GM23338 (cell line): ENCODE measurements at regions not wholly inside any gene's neighbourhood (a gene's known extent, or its start where the extent isn't known, plus 50 kb on each side); places are given as distances from the start of the nearest gene placed in this dataset.

Source experiments
- ATAC-seq: fragments of 200-7000 bp; cut with Tn5 transposase; 3 replicates; pipeline ENCODE4 v1.9.1; 2020
- DNase-seq: peaks from one replicate; pipeline ENCODE4 v3.0.0-alpha.2; 2015; ENCODE audit warnings: low spot score
- H2AFZ ChIP-seq: fragments of 200-600 bp; sonication (generic); 2 replicates; pipeline ENCODE4 v1.8.0; 2016; ENCODE audit warnings: antibody characterized with exemption, mild to moderate bottlenecking, moderate library complexity
- H3F3A ChIP-seq: fragments of 200-600 bp; sonication (generic); replicated peaks from 2 replicates; pipeline ENCODE4 v1.8.0; 2017; ENCODE audit warnings: antibody characterized with exemption, mixed run types, low read depth
- H3K27ac ChIP-seq: fragments of 200-600 bp; sonication (generic); 2 replicates; pipeline ENCODE4 v1.6.1; 2016; ENCODE audit warnings: low read depth
- H3K27me3 ChIP-seq: fragments of 200-600 bp; sonication (generic); 2 replicates; pipeline ENCODE4 v1.8.0; 2016; ENCODE audit warnings: mild to moderate bottlenecking, mixed run types, moderate library complexity; ENCODE audit not compliant: insufficient read depth
- H3K36me3 ChIP-seq: fragments of 200-600 bp; sonication (generic); 2 replicates; pipeline ENCODE4 v1.8.0; 2016; ENCODE audit warnings: mild to moderate bottlenecking; ENCODE audit not compliant: insufficient read depth
- H3K4me1 ChIP-seq: fragments of 200-600 bp; sonication (generic); 2 replicates; pipeline ENCODE4 v1.8.0; 2016; ENCODE audit warnings: mild to moderate bottlenecking, moderate library complexity; ENCODE audit not compliant: insufficient read depth
- H3K4me2 ChIP-seq: fragments of 200-600 bp; sonication (generic); 2 replicates; pipeline ENCODE4 v1.7.1; 2017; ENCODE audit warnings: mixed run types
- H3K4me3 ChIP-seq: fragments of 200-600 bp; sonication (generic); 2 replicates; pipeline ENCODE4 v1.6.1; 2016; ENCODE audit warnings: mixed run types
- H3K79me2 ChIP-seq: fragments of 200-600 bp; sonication (generic); replicated peaks from 2 replicates; pipeline ENCODE4 v1.8.0; 2017; ENCODE audit warnings: mild to moderate bottlenecking; ENCODE audit not compliant: insufficient read depth
- H3K9me2 ChIP-seq: fragments of 200-600 bp; sonication (generic); 2 replicates; pipeline ENCODE4 v1.8.0; 2017; ENCODE audit not compliant: insufficient read depth
- H4K20me1 ChIP-seq: fragments of 200-600 bp; sonication (generic); replicated peaks from 2 replicates; pipeline ENCODE4 v1.8.0; 2017; ENCODE audit warnings: mild to moderate bottlenecking; ENCODE audit not compliant: insufficient read depth
- H3K27ac Mint-ChIP-seq: 2 replicates; pipeline ENCODE4 v1.8.0; 2020; ENCODE audit warnings: inconsistent platforms, mild to moderate bottlenecking, moderate library complexity, mixed read lengths
- H3K27me3 Mint-ChIP-seq: 3 replicates; pipeline ENCODE4 v1.8.0; 2022; ENCODE audit warnings: low read depth, mild to moderate bottlenecking, moderate library complexity, mixed read lengths, inconsistent platforms; ENCODE audit not compliant: insufficient read depth, poor library complexity
- H3K36me3 Mint-ChIP-seq: 3 replicates; pipeline ENCODE4 v1.8.0; 2021; ENCODE audit warnings: low read depth, mild to moderate bottlenecking, inconsistent platforms, moderate library complexity, mixed read lengths
- H3K4me1 Mint-ChIP-seq: 3 replicates; pipeline ENCODE4 v1.8.0; 2020; ENCODE audit warnings: mild to moderate bottlenecking, inconsistent platforms, mixed read lengths
- H3K4me3 Mint-ChIP-seq: 3 replicates; pipeline ENCODE4 v1.8.0; 2021; ENCODE audit warnings: moderate library complexity, mild to moderate bottlenecking, inconsistent platforms, mixed read lengths
- H3K9me3 Mint-ChIP-seq: 3 replicates; pipeline ENCODE4 v1.8.0; 2020; ENCODE audit warnings: moderate library complexity, mild to moderate bottlenecking, inconsistent platforms, mixed read lengths
- ETS1 ChIP-seq: IDR thresholded peaks from 2 replicates; pipeline ENCODE4 v1.6.1; 2016; ENCODE audit warnings: antibody characterized with exemption
- EZH2 ChIP-seq: fragments of 200-600 bp; sonication (generic); IDR thresholded peaks from one replicate; pipeline ENCODE4 v1.8.0; 2017; ENCODE audit warnings: antibody characterized with exemption, mild to moderate bottlenecking, low read depth; ENCODE audit not compliant: unreplicated experiment
- POLR2AphosphoS5 ChIP-seq: IDR thresholded peaks from 2 replicates; pipeline ENCODE4 v1.6.1; 2016; ENCODE audit warnings: antibody characterized with exemption, low read depth
- ZNF331 ChIP-seq: fragments of 250-450 bp; sonication (Bioruptor Pico); IDR thresholded peaks from 2 replicates; pipeline ENCODE4 v1.5.0; 2020; ENCODE audit warnings: low read depth, mild to moderate bottlenecking, moderate library complexity
- ZNF462 ChIP-seq: fragments of 250-450 bp; sonication (Bioruptor Pico); IDR thresholded peaks from 2 replicates; pipeline ENCODE4 v1.5.0; 2020; ENCODE audit warnings: mild to moderate bottlenecking, moderate library complexity

- TF ChIP-seq ZNF462 (CRISPR knock-in tag): no peak
- no peak for TF ChIP-seq ZNF331 (CRISPR knock-in tag)
Observed at GRCh38 chr18:24875286-24875685, 414.8 kb downstream of the HRH4 start (continued).

- Histone ChIP-seq H3K36me3 (no peaks in the 10 kb centered on the region), H3K9me2 (peaks cover 11% of the 10 kb centered on the region), H3F3A (no peaks in the 10 kb centered on the region), H3K4me3 (no peak overlapping the region), H4K20me1 (no peaks in the 10 kb centered on the region), H3K79me2 (no peaks in the 10 kb centered on the region), H2AFZ (no peak overlapping the region), H3K4me2 (no peak overlapping the region), H3K27me3 (no peaks in the 10 kb centered on the region), H3K27ac (no peak overlapping the region), H3K4me1 (no peaks in the 10 kb centered on the region; the same call in 1 of the 2 replicates)
- no peaks in the 10 kb centered on the region for H3K27me3 Mint-ChIP-seq
- ATAC-seq (no peak), DNase-seq (no peak)
- H3K27ac Mint-ChIP-seq: no peak overlapping the region
- no peaks in the 10 kb centered on the region for H3K9me3 Mint-ChIP-seq
- TF ChIP-seq POLR2AphosphoS5: no peak
- TF ChIP-seq ETS1: no peak
- no peak for TF ChIP-seq EZH2
- peaks cover 2% of the 10 kb centered on the region; the same call in 2 of the 3 replicates for H3K4me1 Mint-ChIP-seq
- no peak overlapping the region for H3K4me3 Mint-ChIP-seq
- no peaks in the 10 kb centered on the region for H3K36me3 Mint-ChIP-seq
Observed at GRCh38 chr18:24875777-24876176, 415.3 kb downstream of the HRH4 start.
